ENCODE measurements at regions not wholly inside any gene's neighbourhood (a gene's known extent, or its start where the extent isn't known, plus 50 kb on each side); places are given as distances from the start of the nearest gene placed in this dataset.

GRCh38 chr2:16334886-16335603, 330.6 kb downstream of the CYRIA start (continued):
- TF ChIP-seq, protein P1, sequence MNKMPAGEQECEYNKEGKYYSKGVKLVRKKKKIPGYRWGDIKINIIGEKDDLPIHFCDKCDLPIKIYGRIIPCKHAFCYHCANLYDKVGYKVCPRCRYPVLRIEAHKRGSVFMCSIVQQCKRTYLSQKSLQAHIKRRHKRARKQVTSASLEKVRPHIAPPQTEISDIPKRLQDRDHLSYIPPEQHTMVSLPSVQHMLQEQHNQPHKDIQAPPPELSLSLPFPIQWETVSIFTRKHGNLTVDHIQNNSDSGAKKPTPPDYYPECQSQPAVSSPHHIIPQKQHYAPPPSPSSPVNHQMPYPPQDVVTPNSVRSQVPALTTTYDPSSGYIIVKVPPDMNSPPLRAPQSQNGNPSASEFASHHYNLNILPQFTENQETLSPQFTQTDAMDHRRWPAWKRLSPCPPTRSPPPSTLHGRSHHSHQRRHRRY (tag by site-specific recombination; IDR thresholded peaks at IDR 0.05), result no peak
- TF ChIP-seq ZNF223 (tag by site-specific recombination; IDR thresholded peaks at IDR 0.05), result no peak

DNA sequence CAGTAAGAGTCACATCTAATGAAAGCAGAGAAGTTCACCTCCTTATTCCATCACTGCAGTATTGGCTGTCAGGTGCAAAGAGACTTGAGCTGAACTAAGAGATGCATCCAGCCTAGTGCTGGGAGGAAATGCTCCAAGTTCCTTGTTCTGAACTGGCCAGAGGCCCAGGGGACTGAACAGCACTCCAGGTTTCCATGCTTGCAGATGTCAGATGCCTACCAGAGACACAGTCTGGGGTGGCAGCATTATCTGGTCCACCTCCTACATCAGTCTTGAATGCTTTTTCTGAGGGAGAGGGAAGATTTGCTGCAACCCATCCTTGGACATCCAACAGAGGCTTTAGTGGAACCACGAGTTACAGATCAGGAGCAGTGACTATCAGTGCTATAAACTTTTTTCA, 331.3 kb downstream of the CYRIA start:
- CTCF ChIA-PET, result interaction anchor here (0.6 kb wide), 1 partner anchor 13 kb away, joined by 5 read pairs; no protein-coding TSS in a partner anchor
- Histone ChIP-seq H3K4me3 (ENCODE audit: low read depth, low read length) (no peak overlapping the region), H3K36me3 (ENCODE audit: control insufficient read depth in 2 of 2, insufficient read depth in 1 of 2, low read length in 2 of 2) (no peaks in the 10 kb centered on the region), H3K27ac (ENCODE audit: extremely low read depth, low read depth, low read length) (no peak overlapping the region), H3K9me3 (ENCODE audit: control insufficient read depth, insufficient read depth, low read depth, low read length) (no peaks in the 10 kb centered on the region), H3K4me1 (ENCODE audit: control insufficient read depth, insufficient read depth, low read length) (no peaks in the 10 kb centered on the region)
- TF ChIP-seq AEBP2 (tag by site-specific recombination; IDR thresholded peaks at IDR 0.05; ENCODE audit: borderline replicate concordance) (no peak), ZNF23 (tag by site-specific recombination; IDR thresholded peaks at IDR 0.05; ENCODE audit: borderline replicate concordance) (no peak), ZNF560 (tag by site-specific recombination; IDR thresholded peaks at IDR 0.05; ENCODE audit: borderline replicate concordance) (no peak), ZNF558 (tag by site-specific recombination; IDR thresholded peaks at IDR 0.05) (no peak), ZNF624 (tag by site-specific recombination; IDR thresholded peaks at IDR 0.05) (no peak)
- TF ChIP-seq, protein P1 (tag by site-specific recombination; IDR thresholded peaks at IDR 0.05), result no peak
- POLR2A ChIA-PET, result no interaction called here

- POLR2A ChIA-PET, result interaction anchor here (1.1 kb wide), 1 partner anchor 92 kb away, joined by 3 read pairs; no protein-coding TSS in a partner anchor
- no peak for TF ChIP-seq SETDB1 (IDR thresholded peaks at IDR 0.05; ENCODE audit: insufficient read length, low read length)
- no peak for TF ChIP-seq ZNF777 (tag by site-specific recombination; IDR thresholded peaks at IDR 0.05; ENCODE audit: borderline replicate concordance)
- TF ChIP-seq ZNF626 (tag by site-specific recombination; IDR thresholded peaks at IDR 0.05), result no peak
- no peak for TF ChIP-seq ZNF416 (tag by site-specific recombination; IDR thresholded peaks at IDR 0.05)
- TF ChIP-seq ZBTB8A (tag by site-specific recombination; IDR thresholded peaks at IDR 0.05), result no peak
- no peak for TF ChIP-seq ZNF146 (tag by site-specific recombination; IDR thresholded peaks at IDR 0.05)
- TF ChIP-seq, protein P2, sequence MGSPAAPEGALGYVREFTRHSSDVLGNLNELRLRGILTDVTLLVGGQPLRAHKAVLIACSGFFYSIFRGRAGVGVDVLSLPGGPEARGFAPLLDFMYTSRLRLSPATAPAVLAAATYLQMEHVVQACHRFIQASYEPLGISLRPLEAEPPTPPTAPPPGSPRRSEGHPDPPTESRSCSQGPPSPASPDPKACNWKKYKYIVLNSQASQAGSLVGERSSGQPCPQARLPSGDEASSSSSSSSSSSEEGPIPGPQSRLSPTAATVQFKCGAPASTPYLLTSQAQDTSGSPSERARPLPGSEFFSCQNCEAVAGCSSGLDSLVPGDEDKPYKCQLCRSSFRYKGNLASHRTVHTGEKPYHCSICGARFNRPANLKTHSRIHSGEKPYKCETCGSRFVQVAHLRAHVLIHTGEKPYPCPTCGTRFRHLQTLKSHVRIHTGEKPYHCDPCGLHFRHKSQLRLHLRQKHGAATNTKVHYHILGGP (tag by site-specific recombination; IDR thresholded peaks at IDR 0.05), result no peak
- no peak for TF ChIP-seq ZNF148 (tag by site-specific recombination; IDR thresholded peaks at IDR 0.05; ENCODE audit: borderline replicate concordance)
- TF ChIP-seq KLF16 (tag by site-specific recombination; IDR thresholded peaks at IDR 0.05), result no peak
- TF ChIP-seq ZNF843 (tag by site-specific recombination; IDR thresholded peaks at IDR 0.05), result no peak
- H3K36me3 ChIP-seq (ENCODE audit: control insufficient read depth in 2 of 2, insufficient read depth in 1 of 2, low read length in 2 of 2), result no peaks in the 10 kb centered on the region
- CTCF ChIA-PET, result interaction anchor here (0.6 kb wide), 1 partner anchor 13 kb away, joined by 5 read pairs; no protein-coding TSS in a partner anchor
- no peaks in the 10 kb centered on the region for H3K9me3 ChIP-seq (ENCODE audit: control insufficient read depth, insufficient read depth, low read depth, low read length)
- H3K4me1 ChIP-seq (ENCODE audit: control insufficient read depth, insufficient read depth, low read length), result no peaks in the 10 kb centered on the region
- H3K27ac ChIP-seq (ENCODE audit: extremely low read depth, low read depth, low read length), result no peak overlapping the region
- no peak overlapping the region for H3K4me3 ChIP-seq (ENCODE audit: low read depth, low read length)
These were observed 332.0 kb downstream of the CYRIA start for GRCh38 chr2:16333681-16334080.
